ENCODE measurements at regions not wholly inside any gene's neighbourhood (a gene's known extent, or its start where the extent isn't known, plus 50 kb on each side); places are given as distances from the start of the nearest gene placed in this dataset.

DNA sequence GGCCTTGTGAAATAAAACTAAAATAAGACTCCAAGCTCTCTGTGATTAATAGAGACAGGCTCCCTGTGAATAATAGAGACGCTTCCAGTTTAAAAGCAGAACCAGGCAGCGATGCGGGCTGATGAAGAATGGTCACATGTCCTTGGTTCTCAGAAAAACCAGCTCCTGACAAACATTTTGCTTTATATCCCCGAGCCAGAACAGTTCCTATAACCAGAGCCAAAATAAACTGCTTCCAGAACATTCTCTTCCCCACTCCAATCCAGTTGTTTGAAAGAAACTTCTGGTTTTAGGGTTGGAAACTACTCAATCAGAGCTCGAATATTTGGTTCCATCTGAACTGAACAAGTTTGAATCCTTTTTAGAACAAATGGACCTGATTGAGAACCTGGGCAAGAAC lies 213.7 kb downstream of the TSN start:
- TF ChIP-seq, protein P1, sequence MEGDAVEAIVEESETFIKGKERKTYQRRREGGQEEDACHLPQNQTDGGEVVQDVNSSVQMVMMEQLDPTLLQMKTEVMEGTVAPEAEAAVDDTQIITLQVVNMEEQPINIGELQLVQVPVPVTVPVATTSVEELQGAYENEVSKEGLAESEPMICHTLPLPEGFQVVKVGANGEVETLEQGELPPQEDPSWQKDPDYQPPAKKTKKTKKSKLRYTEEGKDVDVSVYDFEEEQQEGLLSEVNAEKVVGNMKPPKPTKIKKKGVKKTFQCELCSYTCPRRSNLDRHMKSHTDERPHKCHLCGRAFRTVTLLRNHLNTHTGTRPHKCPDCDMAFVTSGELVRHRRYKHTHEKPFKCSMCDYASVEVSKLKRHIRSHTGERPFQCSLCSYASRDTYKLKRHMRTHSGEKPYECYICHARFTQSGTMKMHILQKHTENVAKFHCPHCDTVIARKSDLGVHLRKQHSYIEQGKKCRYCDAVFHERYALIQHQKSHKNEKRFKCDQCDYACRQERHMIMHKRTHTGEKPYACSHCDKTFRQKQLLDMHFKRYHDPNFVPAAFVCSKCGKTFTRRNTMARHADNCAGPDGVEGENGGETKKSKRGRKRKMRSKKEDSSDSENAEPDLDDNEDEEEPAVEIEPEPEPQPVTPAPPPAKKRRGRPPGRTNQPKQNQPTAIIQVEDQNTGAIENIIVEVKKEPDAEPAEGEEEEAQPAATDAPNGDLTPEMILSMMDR (IDR thresholded peaks at IDR 0.05; ENCODE audit: unreplicated experiment in 3 of 3), result no peak
- Mint-ChIP-seq H3K9me3 (peaks cover 5% of the 10 kb centered on the region), H3K27ac (peak overlapping the region; percentile 61 to 70 (median 69)), H3K27me3 (ENCODE audit: low read depth) (peaks cover 7% of the 10 kb centered on the region), H3K4me3 (no peak overlapping the region), H3K4me1 (peaks cover 28% of the 10 kb centered on the region), H3K36me3 (ENCODE audit: low read depth) (no peaks in the 10 kb centered on the region)

DNA sequence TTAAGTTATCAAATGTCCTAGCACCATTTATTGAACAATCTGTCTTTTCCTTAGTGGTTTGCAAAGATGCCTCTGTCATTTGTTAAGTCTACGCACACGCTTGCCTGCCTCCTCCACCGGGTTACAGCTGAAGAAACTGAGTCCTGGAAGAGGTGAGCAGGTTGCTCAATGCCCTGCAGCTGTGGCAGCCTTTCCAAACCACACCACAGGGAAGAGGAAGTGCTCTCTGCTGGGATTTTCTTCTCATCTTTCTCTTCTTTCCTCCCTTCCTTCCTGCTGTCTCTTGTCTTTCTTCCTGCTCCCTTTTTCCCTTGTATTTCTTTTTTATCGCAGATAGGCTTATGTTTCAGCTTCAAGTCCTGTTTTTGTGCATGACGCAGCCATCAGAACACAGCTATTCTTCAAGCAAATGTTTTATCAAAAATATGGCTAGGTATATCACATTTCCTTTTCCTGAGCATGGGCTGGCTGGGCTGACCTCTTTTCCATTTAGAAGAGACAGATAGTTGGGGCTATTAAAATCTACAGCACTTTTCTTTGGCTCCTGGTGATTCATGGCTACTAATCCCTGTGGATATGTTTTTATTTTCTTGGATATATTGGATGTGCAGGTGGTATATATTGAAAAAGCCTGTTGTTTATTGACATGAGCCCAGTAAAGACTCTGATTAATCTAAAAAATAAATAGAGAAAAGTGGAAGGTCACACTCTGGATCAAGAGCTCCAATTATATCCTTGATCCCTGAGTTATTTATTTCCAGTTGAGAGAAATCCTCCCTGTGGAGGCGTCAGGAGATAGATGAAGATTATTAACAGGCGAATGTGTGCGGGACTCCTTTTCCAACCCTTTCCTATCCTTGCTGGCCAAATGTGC lies 214.6 kb downstream of the TSN start:
- Mint-ChIP-seq H3K4me3 (peak overlapping the region in 1 of 3 experiments; percentile 8), H3K27me3 (ENCODE audit: low read depth) (peaks cover 7% of the 10 kb centered on the region), H3K27ac (peak overlapping the region; percentile 61 to 70 (median 69))

DNA sequence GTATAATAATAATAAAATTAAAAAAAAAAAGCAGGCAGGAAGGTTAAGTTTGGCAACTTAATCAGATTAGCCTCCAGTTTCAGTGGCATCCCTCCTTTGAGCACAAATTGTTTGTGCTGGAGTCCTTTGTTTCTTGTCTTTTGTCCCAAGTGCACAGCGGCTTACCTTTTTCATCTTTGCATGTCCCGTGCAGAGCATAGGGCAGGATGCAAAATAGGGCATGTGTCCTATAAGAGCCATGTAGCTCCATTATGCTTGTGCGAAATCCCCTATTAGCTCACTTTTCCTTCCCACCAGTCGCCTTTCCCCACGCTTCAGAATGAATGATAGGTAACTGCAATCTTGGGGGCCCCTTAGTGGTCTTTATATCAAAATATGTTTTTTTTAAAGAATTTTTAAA lies 216.8 kb downstream of the TSN start:
- H3K27me3 Mint-ChIP-seq (ENCODE audit: low read depth), result peaks cover 8% of the 10 kb centered on the region
- H3K36me3 Mint-ChIP-seq (ENCODE audit: low read depth), result no peaks in the 10 kb centered on the region
- H3K9me3 Mint-ChIP-seq, result no peaks in the 10 kb centered on the region
- TF ChIP-seq, protein P1 (IDR thresholded peaks at IDR 0.05; ENCODE audit: unreplicated experiment in 3 of 3), result no peak
- H3K4me1 Mint-ChIP-seq, result peaks cover 56% of the 10 kb centered on the region
- no peak overlapping the region for H3K4me3 Mint-ChIP-seq
- no peak overlapping the region for H3K27ac Mint-ChIP-seq

More for the DNA sequence above, 214.6 kb downstream of the TSN start:
- peaks cover 5% of the 10 kb centered on the region for H3K9me3 Mint-ChIP-seq
- TF ChIP-seq, protein P1 (IDR thresholded peaks at IDR 0.05; ENCODE audit: unreplicated experiment in 3 of 3), result no peak
- H3K4me1 Mint-ChIP-seq, result peaks cover 34% of the 10 kb centered on the region
- no peaks in the 10 kb centered on the region for H3K36me3 Mint-ChIP-seq (ENCODE audit: low read depth)

DNA sequence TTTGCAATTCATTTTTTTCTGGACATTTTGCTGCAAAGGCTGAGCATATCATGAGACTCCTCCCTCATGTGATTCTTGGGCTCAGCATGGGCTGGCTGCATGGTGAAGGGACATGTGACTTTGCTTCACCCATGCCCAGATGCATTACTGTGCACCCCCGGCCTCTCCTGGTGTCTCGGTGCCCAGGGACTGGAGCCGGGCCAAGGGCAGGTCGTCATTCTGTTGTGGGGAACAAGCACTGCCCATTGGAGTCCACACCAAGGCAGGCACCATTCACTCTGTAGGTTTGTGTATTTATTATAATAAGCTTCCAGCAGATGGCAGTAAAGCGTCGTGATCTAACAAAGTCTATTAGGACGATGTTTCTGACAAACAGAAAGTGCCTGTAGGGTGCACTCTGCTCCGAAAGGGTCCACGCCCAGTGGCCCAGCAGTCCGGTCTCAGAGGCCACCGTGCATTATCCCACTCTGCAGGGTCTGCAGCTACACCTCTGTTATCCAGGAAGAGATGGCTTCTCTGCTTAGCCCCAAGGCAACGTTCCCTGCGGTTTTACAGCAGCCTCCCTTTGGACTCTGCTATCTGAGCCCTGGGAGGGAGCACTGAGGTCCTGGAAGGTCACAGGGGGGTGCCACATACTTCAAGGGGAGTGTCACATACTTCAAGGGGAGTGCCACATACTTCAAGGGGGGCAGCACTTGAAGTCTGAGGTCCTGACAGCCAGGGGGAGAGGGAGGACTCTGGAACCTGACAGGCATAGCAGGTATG lies 219.6 kb downstream of the TSN start:
- H3K4me3 Mint-ChIP-seq, result peak overlapping the region; percentile 18 to 43 (median 42)
- no peaks in the 10 kb centered on the region for H3K36me3 Mint-ChIP-seq (ENCODE audit: low read depth)
- H3K27ac Mint-ChIP-seq, result peak overlapping the region; percentile 31 to 85 (median 68)
- TF ChIP-seq, protein P1 (IDR thresholded peaks at IDR 0.05; ENCODE audit: unreplicated experiment in 3 of 3), result peak; percentile 65 to 76 (median 70)
- peaks cover 41% of the 10 kb centered on the region for H3K4me1 Mint-ChIP-seq
- peaks cover 8% of the 10 kb centered on the region for H3K27me3 Mint-ChIP-seq (ENCODE audit: low read depth)
- H3K9me3 Mint-ChIP-seq, result peaks cover 14% of the 10 kb centered on the region

DNA sequence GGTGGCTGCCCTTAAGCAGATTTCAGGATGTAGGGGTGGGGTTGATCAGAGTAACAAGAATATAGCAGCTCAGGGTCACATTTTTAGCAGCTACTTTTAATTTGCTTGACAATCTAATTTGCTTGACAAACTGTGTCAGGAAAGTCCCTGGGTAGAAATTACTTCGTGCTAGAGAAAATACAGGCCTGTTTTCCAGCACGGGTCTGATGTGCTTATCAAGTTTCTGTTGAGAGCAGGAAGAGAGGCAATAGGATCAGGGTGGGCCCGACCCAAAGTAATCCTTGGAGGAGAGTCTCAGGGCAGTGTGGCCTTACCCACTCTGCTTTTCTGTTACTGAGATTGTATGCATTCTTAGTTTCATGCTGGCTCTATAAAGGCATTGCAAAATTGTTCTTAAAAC lies 221.5 kb downstream of the TSN start:
- Mint-ChIP-seq H3K4me3 (peak overlapping the region in 1 of 3 experiments; percentile 16), H3K9me3 (peaks cover 14% of the 10 kb centered on the region), H3K27ac (peak overlapping the region; percentile 37 to 85 (median 60)), H3K27me3 (ENCODE audit: low read depth) (peaks cover 8% of the 10 kb centered on the region), H3K36me3 (ENCODE audit: low read depth) (no peaks in the 10 kb centered on the region), H3K4me1 (peaks cover 34% of the 10 kb centered on the region)
- TF ChIP-seq, protein P1 (IDR thresholded peaks at IDR 0.05; ENCODE audit: unreplicated experiment in 3 of 3), result no peak
